B cell (primary cell): ENCODE measurements at regions not wholly inside any gene's neighbourhood (a gene's known extent, or its start where the extent isn't known, plus 50 kb on each side); places are given as distances from the start of the nearest gene placed in this dataset.

Experiments
- EZH2 ChIP-seq: IDR thresholded peaks from 2 replicates; pipeline ENCODE4 v1.6.1; 2012; ENCODE audit warnings: borderline replicate concordance, low read depth, mild to moderate bottlenecking, moderate library complexity, low read length; ENCODE audit not compliant: insufficient read depth, poor library complexity, severe bottlenecking
- TF ChIP-seq, protein P1 (sequence below): fragments of 200-600 bp; IDR thresholded peaks from one replicate; pipeline ENCODE4 v1.8.0; 2022; ENCODE audit warnings: antibody characterized with exemption, mild to moderate bottlenecking

DNA sequence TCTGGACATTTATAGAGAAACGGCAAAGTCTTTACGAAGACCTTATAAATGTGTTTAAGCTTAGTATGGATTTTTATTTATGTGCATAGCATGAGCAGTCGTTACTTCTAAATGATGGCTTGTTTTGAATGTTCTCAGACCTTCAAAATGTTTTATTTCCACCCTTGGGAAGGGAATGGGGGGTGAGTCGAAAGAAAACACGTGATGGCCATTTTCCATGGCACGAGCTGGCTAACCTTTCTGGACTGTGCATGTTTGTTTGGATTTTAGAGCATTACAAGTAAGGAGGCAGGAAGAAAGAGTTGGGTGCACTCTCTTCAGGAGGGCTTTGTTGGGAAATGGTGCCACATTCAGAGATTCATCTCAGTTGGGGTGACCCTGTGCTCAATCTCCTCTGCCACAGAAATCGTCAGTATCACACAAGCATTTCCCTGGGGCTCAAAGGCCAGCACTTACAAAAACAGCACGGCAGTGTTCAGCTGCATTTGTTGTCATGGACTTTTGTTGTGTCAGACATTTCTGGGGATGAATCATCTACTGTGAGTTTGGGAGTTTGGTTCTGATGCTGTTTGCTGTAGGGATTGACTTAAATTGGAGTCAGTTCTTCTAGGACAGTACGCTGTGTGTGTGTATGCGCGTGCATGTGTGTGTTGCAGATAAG, 52.3 kb upstream of the ADAMTS9 start:
- TF ChIP-seq, protein P1, sequence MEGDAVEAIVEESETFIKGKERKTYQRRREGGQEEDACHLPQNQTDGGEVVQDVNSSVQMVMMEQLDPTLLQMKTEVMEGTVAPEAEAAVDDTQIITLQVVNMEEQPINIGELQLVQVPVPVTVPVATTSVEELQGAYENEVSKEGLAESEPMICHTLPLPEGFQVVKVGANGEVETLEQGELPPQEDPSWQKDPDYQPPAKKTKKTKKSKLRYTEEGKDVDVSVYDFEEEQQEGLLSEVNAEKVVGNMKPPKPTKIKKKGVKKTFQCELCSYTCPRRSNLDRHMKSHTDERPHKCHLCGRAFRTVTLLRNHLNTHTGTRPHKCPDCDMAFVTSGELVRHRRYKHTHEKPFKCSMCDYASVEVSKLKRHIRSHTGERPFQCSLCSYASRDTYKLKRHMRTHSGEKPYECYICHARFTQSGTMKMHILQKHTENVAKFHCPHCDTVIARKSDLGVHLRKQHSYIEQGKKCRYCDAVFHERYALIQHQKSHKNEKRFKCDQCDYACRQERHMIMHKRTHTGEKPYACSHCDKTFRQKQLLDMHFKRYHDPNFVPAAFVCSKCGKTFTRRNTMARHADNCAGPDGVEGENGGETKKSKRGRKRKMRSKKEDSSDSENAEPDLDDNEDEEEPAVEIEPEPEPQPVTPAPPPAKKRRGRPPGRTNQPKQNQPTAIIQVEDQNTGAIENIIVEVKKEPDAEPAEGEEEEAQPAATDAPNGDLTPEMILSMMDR = no peak
- TF ChIP-seq EZH2 = no peak
